IPS-NIHi7 (cell line): ENCODE measurements at regions not wholly inside any gene's neighbourhood (a gene's known extent, or its start where the extent isn't known, plus 50 kb on each side); places are given as distances from the start of the nearest gene placed in this dataset.

ENCODE experiments used
- DNase-seq: peaks from one replicate; pipeline ENCODE4 v3.0.0; 2012; ENCODE audit warnings: mixed read lengths; ENCODE audit errors: extremely low spot score

GRCh38 chr12:95411466-95411865 lies 62.5 kb upstream of the METAP2 start:
- DNase-seq, result no peak

DNA sequence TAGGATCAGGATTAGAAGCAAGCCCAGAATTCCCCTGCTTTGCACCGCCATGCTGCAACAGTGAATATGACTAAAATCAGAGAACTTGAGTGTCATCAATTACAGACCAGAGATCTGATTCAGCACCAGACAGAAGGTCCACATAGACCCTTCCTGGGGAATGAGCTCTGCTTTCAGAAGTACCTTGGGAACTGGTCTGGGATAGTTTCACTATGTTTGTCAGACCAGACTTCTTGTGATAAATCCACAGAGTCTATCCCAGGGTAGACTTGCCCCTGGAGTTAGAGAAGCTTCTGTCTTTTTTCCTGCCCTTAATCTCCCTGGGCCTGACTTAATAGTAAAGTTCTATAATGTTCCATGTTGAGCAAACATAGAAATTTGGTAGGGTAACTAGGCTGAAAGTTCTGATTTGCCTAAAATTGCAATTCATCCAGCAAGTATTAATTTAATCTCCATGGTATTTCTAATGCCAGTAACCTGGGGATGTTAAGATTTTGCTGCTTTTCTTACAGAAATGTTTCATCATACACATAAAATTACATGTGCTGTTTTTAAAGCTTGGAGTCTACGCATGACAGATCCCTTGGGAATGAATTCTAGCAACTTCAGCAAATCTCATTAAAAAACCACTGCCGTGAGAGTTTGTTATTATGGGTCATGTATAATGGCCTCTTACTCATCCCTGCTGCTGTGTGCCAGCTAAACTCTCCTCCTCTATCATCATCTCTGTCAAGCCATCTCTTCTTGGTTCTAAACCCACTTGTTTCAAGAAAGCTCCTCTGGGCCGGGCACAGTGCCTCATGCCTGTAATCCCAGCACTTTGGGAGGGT lies 61.3 kb upstream of the METAP2 start:
- DNase-seq, result no peak

DNA sequence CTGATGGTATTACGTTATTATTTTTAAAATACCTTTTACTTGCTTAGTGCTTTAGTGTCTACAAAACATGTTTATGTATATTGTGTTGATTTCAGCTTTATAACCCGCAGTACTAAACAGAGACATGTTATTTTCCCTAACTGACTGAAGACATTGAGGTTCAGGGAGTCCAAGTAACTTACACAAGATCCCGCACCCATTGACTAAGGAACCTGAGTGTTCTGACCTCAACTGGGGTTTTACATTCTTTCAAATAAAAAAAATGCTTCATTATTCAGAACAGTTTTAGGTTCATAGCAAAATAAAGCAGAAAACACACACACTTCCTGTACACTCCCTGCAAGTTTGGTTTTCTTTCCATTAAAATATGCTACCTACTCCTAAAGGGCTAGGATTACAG lies 60.4 kb upstream of the METAP2 start:
- DNase-seq, result no peak

- no peak for DNase-seq
Measured at GRCh38 chr12:95415451-95415850, 58.5 kb upstream of the METAP2 start.

DNA sequence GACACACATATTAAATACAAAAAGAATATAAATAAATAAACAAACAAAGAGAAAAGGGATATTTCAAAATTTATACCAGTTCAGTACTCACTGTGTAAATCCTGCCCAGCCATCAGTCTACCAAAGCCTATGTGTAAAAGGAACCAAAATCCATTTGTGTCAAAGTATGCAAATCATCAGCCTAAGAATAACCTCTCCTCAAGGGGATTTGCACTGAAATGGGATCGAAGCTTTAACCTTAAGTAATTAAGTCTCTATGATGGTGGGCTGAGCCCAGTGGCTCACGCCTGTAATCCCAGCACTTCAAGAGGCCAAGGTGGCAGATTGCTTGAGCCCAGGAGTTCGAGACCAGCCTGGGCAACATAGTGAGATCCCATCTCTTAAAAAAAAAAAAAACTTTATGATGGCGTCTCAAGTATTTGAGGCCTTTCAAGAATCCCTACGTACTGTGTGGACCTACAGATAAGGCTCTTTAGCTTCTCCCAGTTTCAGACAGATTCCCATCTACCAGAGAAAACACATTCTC lies 57.8 kb upstream of the METAP2 start:
- no peak for DNase-seq

DNA sequence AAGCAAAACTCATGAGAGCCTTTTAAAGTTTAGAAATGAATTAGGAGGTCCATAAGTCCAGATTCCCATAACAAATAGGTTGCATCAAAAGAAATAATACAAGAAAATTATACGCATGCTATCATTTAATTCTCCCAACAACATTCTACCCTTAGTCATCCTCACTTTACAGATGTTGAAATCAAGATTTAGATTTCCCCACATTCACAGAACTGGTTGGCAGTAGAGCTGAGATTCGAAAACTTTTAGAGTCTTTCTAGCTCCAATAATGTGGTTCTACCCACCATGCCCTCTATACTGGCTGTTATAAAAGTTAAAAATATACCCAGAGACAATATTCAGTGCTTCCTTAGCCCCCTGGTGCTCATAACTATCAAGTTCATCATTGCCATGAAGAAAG lies 56.6 kb upstream of the METAP2 start:
- no peak for DNase-seq

GRCh38 chr12:95418142-95418541 lies 55.8 kb upstream of the METAP2 start:
- no peak for DNase-seq
